ENCODE measurements at regions not wholly inside any gene's neighbourhood (a gene's known extent, or its start where the extent isn't known, plus 50 kb on each side); places are given as distances from the start of the nearest gene placed in this dataset.
"Not testable (repeated sequence)": the region's sequence is repeated elsewhere in the genome, so short reads cannot be mapped to it uniquely, and the experiment has no call there.

DNA sequence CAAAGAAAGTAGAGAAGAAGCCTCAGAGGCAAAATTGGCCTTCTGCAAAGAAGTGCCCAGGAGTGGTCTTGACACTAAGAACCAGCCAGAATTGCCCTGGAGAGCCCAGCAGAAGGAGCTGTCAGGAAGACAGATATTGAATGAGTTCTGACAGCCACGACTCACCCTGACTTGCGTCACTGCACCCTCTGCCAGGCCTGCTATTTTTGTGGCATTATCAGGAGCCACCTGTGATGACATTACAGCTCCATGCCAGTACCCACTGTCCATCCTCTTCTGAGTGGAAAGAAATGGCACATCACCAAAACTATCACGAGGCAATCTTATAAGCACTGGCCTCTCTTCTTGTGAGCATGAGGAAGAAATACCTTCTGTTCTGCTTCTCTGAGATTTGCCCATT lies 67.7 kb downstream of the SMIM20 start:
- DNase-seq = no peak

DNA sequence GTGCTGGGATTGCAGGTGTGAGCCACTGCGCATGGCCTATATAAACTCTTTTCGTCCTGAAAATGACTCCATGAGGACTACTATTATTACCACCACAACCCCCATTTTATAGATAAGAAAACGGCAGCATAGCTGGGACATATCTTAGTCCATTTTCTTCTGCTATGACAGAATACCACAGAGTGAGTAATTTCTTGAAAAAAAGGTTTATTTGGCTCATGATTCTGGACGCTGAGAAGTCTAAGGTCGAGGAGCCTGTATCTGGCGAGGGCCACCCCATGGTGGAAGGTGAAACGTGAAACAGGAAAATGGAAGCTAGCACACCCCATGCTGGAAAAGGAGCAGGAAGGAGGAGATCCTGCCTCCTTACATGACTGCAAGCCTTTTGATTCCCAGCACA lies 68.9 kb downstream of the SMIM20 start:
- no peak for DNase-seq

DNA sequence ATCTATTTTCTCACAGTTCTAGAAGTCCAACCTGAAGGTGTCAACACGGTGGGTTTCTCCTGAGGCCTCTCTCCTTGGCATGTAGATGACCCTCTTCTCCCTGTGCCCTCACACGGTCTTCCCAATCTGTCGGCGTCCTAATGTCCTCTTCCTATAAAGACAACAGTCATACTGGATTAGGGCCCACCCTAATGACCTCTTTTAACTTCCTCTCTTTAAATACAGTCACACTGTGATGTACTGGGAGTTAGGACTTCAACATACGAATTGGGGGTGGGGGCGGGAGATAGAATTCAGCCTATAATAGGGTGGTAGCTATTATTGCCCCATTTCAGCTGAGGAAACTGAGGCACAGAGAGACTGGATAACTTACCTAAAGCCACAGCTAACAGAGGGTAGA lies 70.2 kb downstream of the SMIM20 start:
- no peak for DNase-seq

DNA sequence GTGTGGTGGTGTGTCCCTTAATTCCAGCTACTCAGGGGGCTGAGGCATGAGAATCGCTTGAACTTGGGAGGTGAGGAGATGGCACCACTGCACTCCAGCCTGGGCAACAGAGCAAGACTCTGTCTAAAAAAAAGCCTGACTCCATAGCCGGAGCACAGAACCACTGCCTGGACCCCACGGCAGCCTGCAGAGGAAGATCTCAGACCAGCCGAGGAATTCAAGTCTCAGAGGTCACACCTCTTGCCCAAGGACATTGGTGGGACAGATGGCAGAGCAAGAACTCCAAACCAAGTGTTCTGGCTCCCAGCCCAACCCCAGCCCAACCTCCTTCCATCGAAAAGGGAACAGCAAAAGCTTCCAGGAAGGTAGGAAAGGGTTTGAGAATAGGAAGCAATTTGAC lies 70.8 kb downstream of the SMIM20 start:
- DNase-seq = no peak

DNA sequence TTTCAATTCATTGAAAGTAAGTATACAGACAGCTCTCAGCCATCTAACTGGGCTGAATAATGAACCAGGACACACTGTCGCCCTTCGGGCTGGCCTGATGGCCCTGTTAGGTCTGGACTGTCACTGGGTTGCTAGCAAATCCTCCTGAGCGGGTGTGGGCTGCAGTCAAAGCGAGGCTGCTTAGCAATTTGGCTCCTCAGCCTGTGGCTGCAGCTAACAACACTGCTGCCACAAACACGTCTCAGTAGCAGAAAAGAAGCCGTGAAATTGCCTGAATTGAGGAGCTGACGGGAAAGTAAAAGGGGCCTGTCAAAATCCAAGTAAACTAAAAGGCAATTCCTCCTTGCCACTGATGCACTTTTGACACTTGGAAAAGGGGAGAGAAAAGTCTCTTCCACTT lies 72.8 kb downstream of the SMIM20 start:
- no peak for DNase-seq

DNA sequence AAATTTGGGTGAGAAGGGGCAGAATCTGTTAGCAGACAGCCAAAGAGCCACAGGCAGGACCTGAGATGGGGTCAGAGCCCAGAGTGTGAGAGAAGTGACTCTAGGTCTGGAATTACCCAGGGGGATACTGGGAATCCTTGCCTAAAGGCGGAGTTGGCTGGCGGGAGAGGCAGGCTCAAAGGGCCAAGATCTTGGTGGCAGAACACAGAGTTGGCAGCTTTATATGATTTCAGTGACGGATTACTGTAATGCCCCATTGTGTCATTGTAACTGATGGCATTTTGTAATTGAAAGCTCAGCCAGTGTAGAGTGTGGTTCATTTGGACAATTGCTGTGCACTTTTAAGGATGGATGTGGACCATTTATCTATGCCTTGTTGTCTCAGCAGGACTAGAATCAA lies 77.3 kb downstream of the SMIM20 start:
- DNase-seq = no peak

DNA sequence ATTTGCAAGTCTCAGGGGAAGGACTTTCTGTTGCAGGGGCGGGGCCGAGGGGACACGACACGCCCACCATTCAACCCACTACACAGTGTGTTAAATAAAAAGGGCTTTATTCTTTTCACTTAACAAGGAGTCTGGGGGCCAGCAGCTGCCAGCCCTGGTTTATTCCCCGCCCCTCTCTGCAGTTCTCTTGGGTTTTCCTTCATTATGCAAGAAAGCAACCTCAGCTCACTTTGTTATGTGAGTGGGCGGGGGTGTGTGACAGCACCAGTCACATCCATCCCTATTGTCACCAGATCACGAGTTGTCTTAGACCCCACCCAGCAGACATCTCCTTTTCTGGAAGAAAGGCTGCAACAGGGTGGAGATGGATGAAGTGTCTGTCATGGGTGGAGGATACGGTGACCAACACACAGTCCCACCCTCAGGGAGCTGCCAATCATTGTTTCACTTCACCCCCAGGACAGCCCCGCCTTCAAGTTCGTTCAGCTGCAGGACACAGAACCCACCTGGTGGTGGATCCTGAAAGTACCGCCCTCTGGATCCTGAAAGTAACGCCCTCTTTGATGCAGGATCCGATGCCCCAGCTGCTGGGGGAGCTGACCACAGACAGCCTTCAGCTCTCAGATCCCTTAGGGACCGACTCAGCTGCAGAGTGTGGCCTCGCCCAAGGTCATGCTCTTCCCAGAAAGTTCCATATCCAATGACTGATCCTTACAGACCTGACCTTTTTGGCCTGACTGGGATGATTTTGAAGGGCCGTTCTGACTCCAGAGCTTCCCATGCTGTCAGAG lies 79.6 kb downstream of the SMIM20 start:
- no peak for DNase-seq

DNA sequence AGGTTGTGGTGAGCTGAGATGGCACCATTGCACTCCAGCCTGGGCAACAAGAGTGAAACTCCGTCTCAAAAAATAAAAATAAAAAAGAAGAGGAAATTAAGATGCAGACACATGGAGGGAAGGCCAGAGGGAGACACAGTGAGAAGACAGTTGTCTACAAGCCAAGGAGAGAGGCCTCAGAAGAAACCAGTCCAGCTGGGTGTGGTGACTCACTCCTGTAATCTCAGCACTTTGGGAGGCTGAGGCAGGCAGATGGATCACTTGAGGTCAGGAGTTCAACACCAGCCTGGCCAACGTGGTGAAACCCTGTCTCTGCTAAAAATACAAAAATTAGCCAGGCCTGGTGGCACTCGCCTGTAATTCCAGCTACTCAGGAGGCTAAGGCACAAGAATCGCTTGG lies 80.6 kb downstream of the SMIM20 start:
- not testable (repeated sequence) for DNase-seq

DNA sequence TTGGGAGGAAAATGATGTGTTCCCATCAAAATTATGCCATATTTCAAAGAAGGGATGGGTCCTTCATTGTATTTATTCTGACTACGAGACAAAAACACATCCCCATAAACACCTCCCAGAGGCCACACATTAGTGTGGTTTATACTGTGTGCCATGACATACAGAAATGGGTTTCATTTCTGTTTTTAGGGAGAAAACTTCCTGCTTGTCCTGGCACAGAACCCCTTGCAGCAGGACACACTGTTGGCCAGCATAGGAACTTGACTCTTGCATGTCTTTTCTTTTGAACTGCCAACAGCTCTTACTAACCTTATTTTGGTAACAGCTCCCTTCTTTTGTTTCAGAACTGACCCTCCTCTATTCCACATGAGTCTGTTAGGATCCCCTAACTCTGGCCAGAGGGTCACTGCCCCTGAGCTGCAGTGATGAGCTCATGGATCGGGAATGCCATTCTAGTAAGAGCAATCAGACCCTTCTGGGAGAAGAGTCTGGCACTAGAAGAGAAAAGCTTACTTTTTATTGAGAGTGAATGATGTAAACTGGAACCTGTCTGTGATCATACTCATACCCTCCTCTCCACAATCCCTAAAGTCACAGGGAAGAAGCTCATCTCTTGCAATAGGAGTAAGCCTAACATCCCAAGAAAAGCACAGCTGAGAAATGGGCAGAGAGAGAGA lies 86.4 kb downstream of the SMIM20 start:
- DNase-seq = no peak

DNA sequence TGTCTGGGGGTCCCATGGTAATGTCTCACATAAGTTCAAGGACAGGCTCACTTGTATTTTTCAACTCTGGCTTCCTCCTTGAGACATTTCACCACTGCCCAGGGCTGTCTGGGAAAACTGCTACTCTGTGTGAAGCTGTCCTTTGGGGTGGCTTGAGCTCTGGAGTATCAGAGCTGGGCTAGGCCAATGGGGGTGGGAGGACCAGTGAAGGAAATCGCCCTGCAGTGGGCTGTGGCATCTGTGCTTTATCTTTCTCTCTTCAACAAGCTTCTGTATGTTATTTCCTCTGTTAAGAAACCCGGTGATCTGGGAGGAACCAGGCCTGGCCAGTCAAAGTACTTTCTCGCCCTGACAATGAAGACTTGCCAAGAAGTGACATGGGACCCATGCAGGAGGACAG lies 87.4 kb downstream of the SMIM20 start:
- DNase-seq = no peak

DNA sequence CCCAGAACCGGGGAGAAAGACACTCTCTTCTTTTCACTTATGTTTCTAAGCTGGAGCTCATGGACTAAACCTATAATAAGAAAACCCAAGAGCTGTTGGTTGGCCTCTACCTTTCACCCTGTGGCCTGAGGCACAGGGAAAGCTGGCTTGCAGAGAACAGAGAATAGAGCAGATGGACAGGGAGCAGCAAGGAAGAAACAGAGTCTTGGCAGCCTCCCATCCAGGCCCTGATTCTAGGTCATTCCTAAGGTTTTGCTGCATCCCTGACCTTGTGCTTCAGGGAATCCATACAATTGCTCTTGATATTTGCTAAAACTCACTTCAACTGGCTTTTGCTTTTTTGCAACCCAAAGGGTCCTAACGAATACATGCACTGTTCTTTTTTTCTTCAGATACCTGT lies 87.8 kb downstream of the SMIM20 start:
- no peak for DNase-seq

DNA sequence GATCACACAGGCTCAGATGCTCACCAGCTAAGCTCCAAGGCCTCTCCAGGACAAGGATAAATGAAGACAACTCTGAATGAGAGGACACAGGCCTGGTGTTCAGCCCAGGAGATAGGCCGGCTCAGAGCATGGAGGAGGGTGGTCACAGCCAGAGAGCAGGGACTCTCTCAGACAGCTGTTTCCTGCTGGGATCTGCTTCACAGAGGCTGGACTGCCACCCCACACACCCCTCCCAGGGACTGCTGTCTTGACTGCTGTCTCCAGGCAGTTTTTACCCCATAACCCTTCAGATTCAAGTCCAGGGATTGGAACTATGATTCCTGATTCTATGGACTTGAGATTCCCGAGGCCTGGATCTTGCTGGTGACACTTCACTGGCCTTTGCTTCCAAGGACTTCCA lies 89.0 kb downstream of the SMIM20 start:
- DNase-seq = no peak

DNA sequence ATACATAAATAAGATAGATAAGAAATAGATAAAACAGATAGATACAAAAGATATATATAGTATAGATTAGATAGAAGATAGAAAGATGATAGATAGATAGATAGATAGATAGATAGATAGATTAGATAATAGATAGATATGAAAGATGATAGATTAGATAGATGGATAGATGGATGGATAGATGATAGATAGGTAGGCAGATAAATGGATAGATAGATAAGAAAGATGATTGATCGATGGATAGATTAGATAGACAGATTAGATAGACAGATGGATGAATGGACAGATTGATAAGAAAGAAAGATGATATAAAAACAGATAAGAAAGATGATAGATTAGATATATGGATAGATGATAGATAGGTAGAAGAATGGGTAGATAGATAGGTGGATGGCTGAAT lies 90.3 kb downstream of the SMIM20 start:
- DNase-seq = no peak

DNA sequence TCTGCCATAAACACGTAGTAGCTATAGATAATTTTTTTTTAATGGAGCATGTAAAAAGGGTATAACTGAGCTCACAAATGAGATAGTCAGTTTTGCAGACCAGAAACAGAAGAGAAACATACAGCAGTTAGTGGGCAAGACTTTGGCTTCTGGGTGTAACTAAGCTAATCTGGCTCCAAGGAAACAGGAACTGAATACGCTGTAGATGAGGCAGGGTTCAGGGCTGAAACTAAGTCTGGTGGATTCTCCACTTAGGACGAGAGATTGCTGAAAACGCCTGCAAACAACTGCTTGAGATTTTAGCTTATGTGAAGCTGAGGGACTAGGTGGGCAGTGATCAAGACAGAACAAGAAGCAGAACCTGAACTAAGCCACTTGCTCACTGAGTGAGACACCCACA lies 91.7 kb downstream of the SMIM20 start:
- DNase-seq = no peak

DNA sequence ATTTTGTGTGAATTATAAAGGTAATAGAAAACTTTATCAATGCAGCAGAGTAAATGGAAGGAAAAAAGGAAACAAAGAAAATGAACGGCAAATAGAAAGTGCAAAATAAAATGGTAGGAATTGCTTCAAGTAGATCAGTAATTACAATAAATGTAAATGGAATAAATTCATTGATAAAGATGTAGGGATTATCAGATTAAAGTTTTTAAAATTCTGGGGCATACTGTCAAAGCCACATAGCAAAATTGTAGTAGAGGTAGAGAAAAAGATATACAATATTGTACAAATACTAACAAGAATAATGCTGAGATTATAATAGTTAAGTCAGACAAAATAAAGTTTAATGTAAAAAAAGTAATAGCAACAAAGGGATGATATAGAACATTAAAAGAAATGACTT lies 94.7 kb downstream of the SMIM20 start:
- no peak for DNase-seq

DNA sequence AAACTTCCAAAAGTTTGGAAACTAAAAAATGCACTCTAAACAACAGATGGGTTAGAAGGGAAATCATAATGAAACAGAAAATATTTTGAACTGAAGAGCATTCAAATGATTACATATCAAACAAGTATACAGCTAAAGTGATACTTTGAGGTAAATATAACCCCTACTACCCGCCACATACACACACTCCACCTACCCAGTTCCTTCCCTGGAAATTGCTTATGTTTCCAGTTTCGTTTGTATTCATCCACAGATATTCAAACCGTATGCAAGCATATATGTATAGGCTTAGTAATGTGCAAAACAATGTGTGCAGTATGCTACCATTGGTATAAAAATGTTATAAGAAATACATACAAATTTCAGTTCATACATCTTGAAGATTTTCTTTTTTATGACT lies 95.5 kb downstream of the SMIM20 start:
- no peak for DNase-seq

DNA sequence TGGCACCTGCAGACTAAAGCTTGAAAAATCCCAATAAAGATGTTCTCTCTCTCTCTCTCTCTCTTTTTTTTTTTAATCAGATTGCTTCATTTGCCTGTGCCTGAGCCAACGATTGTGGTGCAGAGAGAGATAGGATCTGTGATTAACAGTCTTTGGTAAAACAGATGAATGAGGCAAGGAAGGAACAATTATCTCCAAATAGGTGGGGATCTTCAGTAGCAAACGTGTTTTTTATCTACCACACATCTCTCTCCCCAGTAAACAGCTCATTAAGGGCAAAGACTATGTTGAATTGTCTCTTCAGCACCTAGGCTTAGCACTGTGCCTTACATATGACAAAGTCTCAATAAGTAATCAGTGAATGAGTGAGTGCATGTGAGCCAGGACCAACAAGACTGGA lies 96.3 kb downstream of the SMIM20 start:
- DNase-seq = no peak

DNA sequence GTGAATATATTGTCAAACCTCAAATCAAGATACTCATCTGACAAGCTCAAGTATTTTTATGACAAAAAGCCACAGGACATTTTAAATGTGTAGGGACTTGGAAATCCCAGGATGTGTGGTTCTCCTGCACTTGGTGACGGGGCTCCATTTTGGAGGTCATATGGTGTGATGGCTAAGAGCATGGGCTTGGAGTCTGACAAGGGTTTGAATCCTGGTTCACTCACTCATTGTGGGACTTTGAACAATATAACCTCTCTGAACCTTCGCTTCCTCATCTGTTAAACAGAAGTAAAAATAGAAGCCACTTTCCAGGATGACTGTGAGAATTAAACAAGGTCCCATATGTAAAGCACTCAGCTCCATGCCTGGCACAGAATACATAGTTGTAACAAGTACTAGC lies 99.6 kb downstream of the SMIM20 start:
- DNase-seq = no peak

DNA sequence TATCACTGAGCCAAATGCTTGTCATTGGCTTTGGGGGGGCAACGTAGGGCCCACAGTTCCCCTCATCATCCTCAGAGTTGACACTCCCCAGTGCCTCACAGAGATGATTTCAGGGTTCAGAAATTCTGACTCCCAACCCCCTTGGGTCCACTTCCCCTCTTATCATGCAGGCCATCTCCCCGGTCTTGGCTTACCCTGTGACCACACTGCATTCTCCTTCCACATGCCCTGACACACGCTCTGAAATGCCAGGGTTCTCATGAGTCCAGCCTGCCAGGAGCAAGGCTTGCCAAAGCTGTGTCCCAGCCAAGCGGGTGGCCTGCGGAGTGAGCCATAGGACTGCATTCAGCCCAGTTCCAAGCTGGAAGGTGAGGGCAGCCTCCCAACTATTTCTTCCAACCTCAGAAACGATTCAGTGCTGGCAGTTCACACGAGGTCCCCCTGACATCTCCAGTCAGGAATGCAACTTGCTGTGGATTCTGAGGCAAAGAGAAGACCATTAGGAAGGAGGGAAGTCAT lies 101.2 kb downstream of the SMIM20 start:
- no peak for DNase-seq

DNA sequence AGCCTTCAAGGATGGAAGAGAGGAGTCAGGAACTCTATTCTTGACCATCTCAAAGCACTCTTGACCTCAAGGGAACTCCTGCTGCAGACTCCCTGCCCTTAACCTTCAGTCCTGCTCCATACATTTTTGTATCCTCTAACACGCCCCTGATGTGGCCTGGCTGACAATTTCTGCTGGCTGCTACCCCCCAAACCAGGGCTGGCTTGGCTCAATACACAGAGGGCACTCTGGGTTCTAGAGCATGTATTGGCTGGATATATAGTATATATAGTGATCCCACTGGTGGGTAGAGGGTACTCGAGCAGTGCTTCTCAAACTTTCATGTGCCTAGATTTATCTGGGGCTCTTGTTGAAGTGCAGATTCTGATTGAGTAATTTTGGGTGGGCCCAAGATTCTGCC lies 101.9 kb downstream of the SMIM20 start:
- DNase-seq = no peak

DNA sequence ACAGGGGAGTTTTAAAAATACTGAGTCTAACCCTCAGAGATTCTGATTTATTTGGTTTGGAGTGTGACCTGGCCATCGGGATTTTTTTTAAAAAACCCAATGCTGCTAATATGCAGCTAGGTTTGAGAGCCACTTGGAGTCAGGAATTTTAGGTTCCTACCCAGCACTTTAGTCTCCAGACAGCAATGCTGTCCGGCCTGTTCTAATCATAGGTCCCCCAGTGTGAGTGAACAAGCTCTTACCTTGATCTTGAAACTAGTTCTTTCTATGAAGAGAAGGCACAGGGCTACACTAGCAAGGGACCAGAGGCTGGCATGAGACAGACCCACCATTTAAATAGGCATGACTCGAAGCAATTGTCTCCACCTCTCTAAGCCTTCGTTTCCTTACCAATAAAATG lies 103.5 kb downstream of the SMIM20 start:
- DNase-seq = no peak

DNA sequence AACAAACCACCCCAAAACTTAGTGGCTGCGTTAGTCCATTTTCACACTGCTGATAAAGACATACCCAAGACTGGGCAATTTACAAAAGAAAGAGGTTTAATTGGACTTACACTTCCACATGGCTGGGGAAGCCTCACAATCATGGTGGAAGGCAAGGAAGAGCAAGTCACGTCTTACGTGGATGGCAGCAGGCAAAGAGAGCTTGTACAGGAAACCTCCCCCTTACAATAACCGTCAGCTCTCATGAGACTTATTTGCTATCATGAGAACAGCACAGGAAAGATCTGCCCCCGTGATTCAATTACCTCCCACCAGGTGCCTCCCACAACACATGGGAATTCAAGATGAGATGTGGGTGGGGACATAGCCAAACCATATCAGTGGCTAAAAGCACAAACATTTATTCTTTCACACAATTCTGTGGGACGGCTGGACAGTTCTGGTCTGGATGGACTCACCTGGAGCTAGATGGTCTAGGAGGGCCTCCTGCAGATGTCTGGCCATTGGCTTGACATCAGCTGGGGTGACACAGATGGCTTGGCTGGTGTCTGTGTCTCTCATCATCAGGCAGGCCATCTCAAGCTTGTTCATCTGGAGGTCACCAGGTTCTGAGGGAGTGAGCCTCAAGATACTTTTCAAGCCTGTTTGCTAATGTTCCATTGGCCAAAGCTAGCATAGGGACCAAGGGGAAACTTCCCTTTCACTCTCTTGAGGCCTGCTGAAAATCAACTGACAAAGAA lies 104.1 kb downstream of the SMIM20 start:
- not testable (repeated sequence) for DNase-seq

DNA sequence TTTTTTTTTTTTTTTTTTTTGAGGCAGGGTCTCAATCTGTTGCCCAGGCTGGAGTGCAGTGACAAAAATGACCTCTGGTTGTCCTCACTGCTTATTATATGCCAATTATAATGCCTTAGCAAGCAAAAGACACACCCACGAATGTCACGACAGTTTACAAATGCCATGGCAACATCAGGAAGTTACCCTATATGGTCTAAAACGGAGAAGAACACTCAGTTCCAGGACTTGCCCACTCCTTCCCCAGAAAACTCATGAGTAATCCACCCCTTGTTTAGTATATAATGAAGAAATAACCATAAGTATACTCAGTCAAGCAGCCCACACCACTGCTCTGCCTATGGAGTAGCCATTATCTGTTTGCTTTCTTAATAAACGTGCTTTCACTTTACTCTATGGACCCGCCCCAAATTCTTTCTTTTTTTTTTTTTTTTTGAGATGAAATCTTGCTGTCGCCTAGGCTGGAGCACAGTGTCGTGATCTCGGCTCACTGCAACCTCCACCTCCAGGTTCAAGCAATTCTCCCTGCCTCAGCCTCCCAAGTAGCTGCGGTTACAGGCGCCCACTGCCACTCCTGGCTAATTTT lies 106.2 kb downstream of the SMIM20 start:
- DNase-seq = no peak

DNA sequence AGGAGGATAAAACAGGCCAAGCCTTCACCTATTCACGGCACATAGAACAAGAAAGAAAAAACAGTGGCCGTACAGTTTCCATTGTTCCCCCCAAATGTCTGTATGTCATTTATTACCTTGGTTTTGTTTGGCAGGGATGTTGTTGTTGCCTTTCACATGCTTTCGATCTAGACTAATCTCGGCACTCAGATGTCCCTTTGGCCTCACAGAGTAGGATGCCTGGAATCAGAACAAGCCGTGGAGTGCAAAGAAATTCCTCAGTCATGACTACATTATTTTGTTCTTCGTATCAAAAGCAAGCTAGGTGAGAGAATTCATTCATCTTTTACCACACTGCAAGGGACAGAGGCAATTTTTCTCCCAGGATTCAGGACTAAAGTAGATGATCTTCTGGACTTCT lies 106.9 kb downstream of the SMIM20 start:
- no peak for DNase-seq
